GM19395 (cell line): ENCODE measurements at regions not wholly inside any gene's neighbourhood (a gene's known extent, or its start where the extent isn't known, plus 50 kb on each side); places are given as distances from the start of the nearest gene placed in this dataset.
A peak's percentile ranks its signal among the peaks of the same experiment; 100 is the strongest.
"Not testable (repeated sequence)": the region's sequence is repeated elsewhere in the genome, so short reads cannot be mapped to it uniquely, and the experiment has no call there.

Experiments used
- ATAC-seq: cut with Tn5 transposase; IDR thresholded peaks from one replicate; pipeline ENCODE4 v1.9.1; 2021; ENCODE audit warnings: mild to moderate bottlenecking, moderate library complexity; ENCODE audit not compliant: unreplicated experiment

DNA sequence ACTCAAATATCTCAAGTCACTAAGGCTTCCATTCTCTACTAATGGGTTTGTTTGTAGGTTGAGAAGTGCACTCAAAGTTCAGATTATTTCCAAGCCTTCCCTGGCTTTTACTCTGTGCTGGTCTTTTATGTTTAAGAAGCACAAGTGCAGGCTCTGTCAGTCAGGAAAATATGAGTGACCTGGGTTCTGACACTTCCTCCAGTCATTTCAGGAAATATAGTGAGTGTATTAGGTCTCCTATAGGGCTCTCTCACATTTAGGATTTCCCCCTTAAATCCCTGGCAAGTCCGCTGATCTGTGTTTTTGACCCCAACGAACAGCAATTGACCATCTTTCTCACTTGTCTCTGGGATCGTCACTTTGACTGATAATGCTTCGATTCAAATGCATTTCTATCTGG lies 210.2 kb downstream of the ARPP21 start:
- no peak for ATAC-seq

DNA sequence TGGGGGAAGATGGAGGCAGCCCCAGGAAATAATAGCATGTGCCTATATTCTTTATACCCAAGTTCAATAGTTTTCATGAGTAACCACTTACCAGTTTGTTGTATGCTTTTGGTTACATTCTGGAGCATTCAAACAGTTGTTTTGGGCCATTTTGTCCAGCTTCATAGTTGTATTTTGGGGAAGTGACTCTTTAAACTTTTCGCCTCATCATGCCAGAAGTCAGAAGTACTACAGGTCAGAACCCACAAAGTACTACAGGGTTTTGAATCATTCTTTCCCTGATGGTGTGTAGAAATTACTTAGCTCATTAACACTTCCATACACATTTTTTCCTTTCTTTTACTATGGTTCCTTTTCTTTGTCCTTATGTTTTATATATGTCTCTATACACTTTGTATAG lies 210.6 kb downstream of the ARPP21 start:
- no peak for ATAC-seq

DNA sequence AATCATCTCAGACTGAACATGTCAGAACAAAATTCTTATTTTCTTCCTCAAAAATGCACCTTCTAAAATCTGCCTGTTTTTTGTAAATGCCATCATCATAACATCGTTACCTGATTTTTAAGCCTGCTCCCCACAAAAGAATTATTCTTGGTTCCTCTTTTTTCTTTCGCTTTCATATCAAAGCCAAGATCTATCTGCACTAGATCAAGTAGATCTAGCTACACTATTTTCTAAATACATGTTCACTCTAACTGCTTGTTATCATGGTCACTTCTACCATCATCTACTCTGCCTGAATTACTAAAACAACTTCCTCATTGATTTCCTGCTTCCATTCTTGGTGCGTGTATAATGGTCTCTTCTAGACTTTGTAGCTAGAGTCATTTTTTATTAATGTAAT lies 217.7 kb downstream of the ARPP21 start:
- ATAC-seq, result peak; percentile 94

DNA sequence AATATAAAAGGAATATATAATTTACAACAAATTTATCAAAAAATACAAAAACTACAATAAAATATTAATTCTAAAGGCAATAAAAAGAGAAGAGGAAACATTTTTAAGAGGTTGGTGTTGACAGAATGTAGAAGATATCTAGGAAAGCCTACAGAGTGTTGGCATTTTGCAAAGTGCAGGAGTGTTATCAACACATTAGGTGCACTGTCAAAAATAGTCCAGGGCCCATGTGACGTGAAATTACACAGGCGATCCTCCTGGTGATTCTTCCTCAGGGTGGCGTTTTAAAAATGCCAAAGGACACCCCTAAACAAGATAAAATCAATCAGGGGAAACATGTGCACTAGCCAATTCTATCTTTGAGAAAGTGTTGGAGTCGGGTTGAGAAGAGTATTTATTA lies 222.7 kb downstream of the ARPP21 start:
- ATAC-seq, result no peak

DNA sequence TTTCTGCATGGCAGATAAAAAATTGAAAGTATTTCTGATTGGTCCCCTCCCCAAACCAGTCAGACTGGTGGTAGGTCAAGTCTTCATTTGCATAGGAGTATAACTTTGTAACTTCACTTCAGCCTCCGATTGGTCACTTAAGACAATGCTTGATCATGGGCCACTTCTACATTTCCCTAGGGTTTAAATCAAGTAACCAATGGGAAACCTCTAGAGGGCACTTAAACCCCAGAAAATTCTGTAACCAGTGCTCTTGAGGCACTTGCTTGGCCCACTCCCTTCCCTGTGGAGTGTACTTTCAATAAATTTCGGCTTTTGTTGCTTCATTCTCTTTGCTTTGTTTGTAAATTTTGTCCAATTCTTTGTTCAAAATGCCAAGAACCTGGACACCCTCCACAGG lies 225.5 kb downstream of the ARPP21 start:
- no peak for ATAC-seq

DNA sequence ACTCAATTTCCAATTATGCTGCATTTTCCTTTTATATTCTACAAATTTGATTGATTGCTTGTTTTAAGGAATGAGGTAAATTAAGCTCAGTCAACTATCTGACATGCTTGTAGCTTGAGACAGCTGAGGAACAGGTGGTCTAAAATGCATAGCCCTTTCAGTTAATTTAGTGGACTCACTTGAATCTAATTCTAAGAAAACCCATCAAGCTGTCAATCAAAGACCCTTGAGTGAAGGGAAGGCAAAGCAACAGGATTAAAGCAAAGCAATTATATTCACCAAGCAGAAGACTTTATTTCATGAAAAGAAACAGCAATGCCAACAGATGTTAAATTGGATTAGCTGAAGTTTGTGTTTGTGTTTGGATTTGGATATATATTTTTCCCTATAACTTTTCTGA lies 228.5 kb downstream of the ARPP21 start:
- no peak for ATAC-seq

DNA sequence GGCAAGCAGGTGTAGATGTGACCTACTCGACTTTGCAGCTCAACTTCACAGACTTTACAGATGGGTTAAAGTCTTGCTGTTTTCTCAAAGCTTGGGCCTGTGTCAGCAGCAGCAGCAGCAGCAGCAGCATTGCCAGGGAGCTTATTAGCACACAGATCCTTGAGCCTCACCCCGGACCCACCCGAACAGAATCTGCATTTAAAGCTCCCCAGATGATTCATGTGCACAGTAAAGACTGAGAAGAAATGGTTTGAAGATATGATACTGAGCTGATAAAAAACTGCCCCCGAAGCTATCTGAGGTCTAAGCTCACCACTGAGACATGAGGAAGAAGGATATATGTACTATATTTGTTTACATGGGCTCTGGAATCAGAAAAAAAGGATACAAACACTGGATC lies 231.7 kb downstream of the ARPP21 start:
- no peak for ATAC-seq

DNA sequence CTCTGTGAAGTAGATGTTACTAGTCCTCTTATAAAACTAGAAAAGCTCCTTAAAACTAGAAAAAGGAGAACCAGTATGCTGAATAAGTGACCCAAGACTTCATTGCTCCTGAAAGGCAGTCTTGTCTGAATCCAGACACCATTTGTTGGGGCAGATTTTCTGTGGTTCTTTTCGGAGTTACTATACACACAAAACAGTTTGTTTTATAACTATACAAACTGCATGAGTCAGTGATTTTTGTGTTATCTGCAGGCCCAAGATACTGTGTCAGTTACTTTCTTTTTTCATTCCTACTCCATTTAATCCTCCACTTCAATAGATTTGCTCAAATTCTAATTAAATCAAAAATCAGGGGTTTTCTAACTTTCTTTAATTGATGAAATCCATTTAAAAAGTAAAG lies 244.6 kb downstream of the ARPP21 start:
- ATAC-seq, result no peak

DNA sequence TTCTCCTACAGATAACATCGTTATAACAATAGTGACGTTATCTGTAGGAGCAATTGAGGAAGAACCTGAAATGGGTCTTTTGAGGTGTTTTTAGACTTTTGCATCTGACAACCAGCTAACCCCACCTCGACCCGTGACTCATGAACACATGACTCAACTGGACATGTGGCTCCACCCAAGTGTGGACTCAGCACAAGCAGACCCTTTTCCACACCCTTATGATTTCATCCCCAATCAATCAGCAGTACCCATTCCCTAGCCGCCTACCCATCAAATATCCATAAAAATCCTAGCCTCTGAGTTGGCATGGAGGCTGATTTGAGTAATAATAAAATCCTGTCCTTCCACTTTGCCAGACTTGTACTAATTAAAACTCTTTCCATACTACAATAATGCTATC lies 255.4 kb downstream of the ARPP21 start:
- no peak for ATAC-seq

DNA sequence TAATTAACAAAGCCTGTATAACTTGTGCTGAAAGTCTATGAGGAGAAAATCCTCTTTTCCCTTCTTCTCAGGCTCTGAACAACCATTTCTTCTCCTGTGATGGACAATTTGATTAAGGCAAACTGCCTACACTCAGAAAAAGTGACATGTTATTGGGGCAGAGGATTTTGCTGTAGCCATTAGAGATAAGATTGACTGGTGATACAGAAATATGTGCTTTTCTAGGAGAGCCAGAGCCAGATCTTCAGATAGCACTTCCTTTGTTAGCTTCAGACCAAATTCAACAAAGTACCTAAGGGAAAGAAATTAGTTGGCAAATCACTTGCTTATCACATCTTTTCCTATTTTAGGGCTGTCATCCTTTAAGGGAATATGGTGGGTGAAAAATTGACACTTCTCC lies 259.9 kb downstream of the ARPP21 start:
- no peak for ATAC-seq

DNA sequence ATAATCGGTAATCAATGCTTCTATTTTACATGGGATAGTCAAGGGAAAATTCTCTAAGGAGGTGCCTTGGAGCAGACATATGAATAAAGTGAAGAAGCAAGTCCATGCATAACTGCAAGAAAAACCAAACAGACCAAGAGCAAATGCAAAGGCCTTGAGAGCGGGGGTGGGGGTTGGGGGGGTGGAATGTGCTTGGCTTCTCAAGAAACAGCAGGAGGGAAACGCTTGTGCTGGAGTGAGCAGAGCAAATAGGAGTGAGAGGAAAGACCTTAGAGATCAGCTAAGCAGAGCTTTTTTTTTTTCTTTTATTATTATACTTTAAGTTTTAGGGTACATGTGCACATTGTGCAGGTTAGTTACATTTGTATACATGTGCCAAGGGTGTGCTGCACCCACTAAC lies 260.8 kb downstream of the ARPP21 start:
- ATAC-seq, result no peak

DNA sequence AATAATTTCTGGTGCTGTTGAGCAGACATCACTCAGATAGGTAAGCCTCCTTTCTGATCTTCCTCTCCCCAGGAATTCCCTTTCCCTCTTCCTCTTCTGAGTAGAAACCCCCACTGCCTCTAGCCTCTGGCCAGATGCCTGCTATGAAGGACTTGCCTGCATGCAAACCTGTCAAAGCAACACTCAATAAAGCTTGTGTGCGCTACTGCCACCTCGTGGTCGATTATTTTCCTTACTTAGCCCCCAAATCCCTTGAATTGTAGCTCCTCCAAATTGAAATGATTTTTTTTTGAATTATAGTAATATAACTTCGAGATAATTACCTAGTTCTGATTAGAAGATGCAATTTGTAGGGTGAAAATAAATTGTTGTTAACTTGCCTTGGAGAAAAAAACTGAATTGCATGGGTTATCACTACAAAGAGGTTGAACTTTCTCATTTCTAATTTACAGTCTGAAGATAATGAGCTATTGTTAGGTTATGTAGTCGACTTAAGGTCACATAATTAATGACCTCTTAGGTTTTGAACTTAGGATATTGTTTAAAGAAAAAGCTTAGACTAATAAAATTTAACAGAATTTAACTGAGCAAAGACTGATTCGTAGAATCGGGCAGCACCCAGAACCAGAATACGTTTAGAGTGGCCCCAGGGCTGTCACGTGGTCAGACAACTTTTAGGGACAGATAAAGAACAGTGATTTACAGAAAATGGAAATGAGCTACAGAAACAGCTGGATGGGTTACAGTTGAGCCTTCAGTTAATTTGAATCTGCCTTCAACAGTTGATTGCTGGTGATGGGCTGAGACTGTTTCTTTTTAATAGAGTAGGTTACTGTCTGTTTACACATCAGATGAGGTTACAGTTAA lies 269.3 kb downstream of the ARPP21 start:
- ATAC-seq, result peak; percentile 81

DNA sequence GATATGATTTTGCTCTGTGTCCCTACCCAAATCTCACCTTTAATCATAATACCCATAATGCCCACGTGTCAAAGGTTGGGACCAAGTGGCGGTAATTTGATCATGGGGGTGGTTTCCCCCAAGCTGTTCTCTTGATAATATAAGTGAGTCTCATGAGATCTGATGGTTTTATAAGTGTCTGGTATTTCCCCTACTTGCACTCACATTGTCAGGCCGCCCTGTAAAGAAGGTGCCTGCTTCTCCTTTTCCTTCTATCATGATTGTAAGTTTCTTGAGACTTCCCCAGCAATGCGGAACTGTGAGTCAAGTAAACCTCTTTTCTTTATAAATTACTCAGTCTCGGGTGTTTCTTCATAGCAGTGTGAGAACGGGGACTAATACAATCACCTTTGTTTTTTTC lies 279.8 kb downstream of the ARPP21 start:
- ATAC-seq, result no peak

DNA sequence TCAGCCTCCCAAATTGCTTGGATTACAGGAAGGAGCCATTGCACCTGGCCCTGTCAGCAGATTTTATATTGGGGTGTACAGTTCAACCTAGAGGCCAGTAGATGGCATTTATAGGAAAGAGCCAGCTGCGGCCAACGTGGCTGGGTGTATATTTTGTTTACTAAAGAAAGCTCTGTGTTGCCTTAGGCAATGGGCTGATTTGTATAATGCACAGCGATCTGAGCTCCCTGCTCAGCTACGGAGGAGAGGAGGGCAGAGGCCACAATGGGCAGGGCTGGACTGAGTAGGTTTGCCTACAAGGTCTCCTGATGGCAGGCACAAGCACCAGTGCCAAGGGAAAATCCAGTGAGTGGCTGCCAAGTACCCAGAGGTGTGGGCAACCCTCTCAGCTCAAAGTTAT lies 282.4 kb downstream of the ARPP21 start:
- ATAC-seq, result no peak

DNA sequence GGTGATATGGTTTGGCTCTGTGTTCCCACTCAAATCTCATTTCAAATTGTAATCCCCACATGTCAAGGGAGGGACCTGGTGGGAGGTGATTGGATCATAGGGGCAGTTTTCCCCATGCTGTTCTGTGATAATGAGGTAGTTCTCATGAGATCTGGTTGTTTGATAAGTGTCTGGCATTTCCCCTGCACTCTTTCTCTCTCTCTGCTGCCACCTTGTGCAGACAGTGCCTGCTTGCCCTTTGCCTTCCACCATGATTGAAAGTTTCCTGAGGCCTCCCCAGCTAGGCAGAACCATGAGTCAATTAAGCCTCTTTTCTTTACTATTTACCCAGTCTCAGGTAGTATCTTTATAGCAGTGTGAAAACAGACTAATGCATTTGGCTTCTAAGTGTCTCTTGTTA lies 284.7 kb downstream of the ARPP21 start:
- not testable (repeated sequence) for ATAC-seq

DNA sequence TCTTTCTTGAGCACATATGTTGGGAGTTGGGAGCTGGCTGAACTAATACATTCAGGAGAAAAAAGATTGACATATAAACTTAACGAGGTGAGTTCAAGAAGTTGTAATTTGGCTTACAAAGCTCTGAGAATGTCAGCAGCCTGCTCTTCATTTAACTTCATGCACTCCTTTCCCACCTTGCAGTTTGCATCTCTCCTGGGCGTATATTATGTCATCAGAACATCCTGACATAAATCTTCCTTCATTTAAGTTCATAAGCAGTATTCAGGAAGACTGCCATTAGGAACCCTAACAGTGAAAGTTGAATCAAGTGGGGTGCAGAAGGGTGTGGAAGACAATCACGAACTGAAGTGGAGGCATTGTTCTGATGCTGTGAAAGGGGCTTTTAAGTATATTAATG lies 288.1 kb downstream of the ARPP21 start:
- no peak for ATAC-seq

DNA sequence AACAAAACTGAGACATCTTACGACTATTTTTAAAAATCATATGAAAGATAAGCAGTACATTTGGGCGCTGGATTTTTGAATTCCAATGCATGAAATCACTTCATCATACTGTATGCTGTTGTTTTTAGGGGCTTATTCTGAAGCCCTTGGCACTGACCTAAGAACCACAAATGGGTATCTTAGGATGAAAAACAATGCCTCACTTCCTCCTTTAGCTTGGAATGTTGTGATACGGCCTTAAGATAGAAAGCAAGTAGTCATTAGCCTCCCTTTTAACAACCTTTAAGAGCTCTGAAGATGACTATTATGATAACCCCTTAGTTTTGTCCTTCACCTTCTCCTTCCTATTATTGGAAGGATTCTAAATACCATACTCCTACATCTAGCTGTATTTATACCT lies 289.8 kb downstream of the ARPP21 start:
- ATAC-seq, result no peak

DNA sequence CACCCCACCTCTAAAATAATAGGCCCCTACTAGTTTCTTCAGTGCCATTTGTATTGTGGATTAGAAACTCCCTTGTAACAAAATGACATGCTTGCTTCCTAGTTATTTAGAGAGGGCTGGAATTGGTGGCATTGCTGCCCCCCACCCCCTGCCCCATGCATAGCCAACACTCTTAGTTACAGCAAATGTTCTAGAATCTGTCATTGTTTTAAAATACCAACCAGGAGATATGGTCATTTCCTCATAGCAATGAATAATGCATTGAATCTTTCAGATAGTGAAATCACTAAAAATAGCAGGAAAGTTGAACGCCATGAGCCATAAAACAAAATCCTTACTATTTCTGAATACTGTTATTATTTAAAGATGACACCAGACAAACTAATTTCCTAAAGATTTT lies 292.5 kb downstream of the ARPP21 start:
- no peak for ATAC-seq

DNA sequence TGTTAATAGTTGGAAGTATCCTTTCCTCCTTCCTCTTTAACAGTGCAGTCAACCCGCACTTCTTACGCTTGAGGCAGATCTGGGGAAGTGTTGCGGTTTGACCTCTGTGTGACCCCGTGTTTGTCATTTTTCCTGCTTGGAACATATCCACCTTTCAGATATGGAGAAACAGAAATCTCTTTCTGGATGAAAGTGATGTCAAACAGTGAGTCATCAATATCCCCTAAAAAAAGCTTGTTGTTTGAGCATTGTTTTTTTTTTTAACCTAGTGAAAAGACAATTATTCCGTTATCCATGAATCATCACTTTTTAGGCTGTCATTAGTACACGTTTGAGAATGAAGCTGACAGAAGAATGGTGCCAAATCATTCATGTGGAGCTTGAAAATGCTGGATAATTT lies 293.7 kb downstream of the ARPP21 start:
- no peak for ATAC-seq

DNA sequence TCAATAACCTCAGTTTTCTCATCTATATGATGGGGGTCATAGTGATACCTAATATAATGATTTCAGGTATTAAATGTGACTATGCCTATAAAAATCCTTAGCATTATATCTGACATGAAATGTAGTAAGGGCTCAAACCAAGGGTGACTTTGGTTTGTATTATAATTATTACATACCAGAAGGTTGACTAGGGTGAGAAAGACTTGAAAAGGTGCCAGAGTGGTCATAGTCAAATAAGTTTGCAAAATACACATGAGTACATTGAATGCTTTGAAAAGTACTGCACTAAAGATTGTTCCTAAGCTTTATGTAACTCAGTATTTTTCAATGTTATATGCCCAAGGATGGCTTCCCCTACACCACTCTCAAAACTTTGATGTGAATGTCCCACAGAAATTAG lies 297.2 kb downstream of the ARPP21 start:
- ATAC-seq, result no peak

DNA sequence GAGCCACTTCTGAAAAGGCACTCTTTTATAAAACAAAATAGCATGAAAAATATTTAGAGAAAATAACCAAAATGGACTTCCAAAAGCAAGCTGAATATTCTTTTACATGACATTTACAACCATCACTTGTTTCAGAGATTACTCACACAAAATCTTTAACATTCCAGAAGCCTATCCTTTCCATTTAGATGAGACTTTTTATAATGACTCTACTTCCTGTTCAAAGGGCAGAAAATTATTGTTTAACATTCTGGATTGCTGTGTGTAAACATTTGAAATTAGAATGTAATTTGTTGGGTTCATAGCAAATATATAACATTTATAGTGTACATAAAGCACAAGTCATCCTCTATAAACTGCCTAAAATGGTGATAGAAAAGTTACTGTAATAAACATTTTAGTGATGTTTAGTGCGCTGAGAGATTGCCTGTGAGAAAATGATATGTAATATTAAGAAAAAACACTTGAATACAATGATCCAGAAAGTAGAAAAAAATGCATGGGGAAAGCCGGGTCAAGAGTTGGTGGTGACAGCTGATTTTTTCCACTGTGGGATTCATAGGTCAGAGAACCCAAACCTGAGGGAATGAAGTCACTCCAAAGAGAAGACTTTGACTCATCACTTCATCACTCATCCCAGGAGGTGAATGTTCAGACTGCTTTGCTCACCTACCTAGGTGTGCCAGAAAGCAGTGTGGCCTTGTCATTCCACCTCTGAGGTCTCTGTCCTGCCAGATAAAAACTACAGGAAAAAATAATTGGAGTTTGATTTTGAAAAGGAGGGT lies 305.8 kb downstream of the ARPP21 start:
- ATAC-seq, result no peak

DNA sequence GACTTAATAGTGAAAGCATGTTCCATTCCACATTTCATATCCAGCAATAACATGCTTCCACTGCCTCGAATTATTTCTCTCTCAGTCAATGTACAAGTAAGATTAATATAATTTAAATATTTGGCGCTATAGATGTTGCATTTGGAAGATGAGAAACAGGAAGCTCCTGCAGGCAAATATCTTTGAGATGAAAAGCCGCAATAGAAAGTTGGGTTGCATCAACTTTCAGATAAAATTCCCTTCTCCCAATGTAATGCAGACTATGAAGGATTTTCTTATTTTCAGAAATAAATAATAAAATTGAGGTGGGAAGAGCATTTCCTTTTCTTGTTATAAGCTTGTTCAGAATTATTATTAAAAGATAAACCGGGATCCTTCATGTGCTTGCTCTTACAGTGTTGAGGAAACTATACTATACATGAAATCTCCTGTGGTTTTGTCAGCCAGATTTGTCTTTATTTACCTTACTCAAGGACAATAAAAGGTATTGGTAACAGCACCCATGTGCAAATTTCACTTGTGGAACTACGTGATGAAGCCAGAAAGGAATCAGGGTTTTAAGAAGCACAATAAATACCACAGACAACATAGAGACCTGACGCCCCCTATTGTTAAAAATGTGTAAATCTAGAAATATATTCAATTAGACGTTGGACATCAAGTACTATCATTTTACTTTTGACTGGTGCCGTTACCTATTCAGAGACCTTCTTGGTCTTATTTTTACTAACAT lies 307.0 kb downstream of the ARPP21 start:
- ATAC-seq, result no peak
